ENCODE measurements at regions not wholly inside any gene's neighbourhood (a gene's known extent, or its start where the extent isn't known, plus 50 kb on each side); places are given as distances from the start of the nearest gene placed in this dataset.

DNA sequence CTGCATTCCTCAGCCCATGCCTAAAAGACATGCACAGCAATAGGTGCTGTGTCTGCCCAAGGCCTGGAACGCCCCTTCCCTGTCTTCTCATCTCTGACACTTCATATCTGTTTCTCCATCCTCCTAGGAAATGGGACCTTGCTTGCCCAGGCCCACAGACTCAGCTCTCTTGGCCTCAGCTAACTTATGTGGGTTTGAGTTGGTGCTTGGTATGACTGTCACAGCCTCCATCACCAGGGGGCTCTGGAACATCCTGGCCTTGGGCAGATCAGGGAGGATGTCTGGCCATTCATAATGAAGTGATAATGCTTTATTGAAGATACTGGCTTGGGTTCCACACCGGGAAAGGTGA is 156.7 kb upstream of the SMAD3 start:
- TF ChIP-seq CTCF (IDR thresholded peaks at IDR 0.05) = no peak
- TF ChIP-seq CREM (CRISPR knock-in tag; IDR thresholded peaks at IDR 0.05) = no peak
- TF ChIP-seq, protein P1, sequence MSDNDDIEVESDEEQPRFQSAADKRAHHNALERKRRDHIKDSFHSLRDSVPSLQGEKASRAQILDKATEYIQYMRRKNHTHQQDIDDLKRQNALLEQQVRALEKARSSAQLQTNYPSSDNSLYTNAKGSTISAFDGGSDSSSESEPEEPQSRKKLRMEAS (CRISPR knock-in tag; IDR thresholded peaks at IDR 0.05) = no peak
- no peak for TF ChIP-seq SP1 (CRISPR knock-in tag; conservative IDR thresholded peaks at IDR 0.05)
- TF ChIP-seq ETV6 (CRISPR knock-in tag; IDR thresholded peaks at IDR 0.05) = no peak
- TF ChIP-seq, protein P2, sequence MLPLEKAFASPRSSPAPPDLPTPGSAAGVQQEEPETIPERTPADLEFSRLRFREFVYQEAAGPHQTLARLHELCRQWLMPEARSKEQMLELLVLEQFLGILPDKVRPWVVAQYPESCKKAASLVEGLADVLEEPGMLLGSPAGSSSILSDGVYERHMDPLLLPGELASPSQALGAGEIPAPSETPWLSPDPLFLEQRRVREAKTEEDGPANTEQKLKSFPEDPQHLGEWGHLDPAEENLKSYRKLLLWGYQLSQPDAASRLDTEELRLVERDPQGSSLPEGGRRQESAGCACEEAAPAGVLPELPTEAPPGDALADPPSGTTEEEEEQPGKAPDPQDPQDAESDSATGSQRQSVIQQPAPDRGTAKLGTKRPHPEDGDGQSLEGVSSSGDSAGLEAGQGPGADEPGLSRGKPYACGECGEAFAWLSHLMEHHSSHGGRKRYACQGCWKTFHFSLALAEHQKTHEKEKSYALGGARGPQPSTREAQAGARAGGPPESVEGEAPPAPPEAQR (CRISPR knock-in tag; IDR thresholded peaks at IDR 0.05) = no peak
- TF ChIP-seq CREB1 (CRISPR knock-in tag; IDR thresholded peaks at IDR 0.05) = no peak
- TF ChIP-seq FOXP4 (CRISPR knock-in tag; IDR thresholded peaks at IDR 0.05) = no peak
- TF ChIP-seq GTF2I (CRISPR knock-in tag; conservative IDR thresholded peaks at IDR 0.05) = no peak
- TF ChIP-seq FOXJ3 (CRISPR knock-in tag; IDR thresholded peaks at IDR 0.05; ENCODE audit: borderline replicate concordance) = no peak
- TF ChIP-seq, protein P3, sequence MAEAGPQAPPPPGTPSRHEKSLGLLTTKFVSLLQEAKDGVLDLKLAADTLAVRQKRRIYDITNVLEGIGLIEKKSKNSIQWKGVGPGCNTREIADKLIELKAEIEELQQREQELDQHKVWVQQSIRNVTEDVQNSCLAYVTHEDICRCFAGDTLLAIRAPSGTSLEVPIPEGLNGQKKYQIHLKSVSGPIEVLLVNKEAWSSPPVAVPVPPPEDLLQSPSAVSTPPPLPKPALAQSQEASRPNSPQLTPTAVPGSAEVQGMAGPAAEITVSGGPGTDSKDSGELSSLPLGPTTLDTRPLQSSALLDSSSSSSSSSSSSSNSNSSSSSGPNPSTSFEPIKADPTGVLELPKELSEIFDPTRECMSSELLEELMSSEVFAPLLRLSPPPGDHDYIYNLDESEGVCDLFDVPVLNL (CRISPR knock-in tag; IDR thresholded peaks at IDR 0.05; ENCODE audit: borderline replicate concordance, low read depth) = no peak
